HepG2 (cell line): ENCODE measurements at regions not wholly inside any gene's neighbourhood (a gene's known extent, or its start where the extent isn't known, plus 50 kb on each side); places are given as distances from the start of the nearest gene placed in this dataset.

Experiments used
- CTCF ChIP-seq: sonication (generic); formaldehyde crosslinking; IDR thresholded peaks from 2 replicates; pipeline ENCODE4 v1.5.0; 2020; ENCODE audit warnings: mild to moderate bottlenecking, missing genetic modification reagents, moderate library complexity
- HMGXB4 ChIP-seq, 2 experiments: sonication (generic) in 1 of 2; formaldehyde crosslinking in 1 of 2; IDR thresholded peaks; 2 replicates each; pipeline versions ENCODE4 v1.4.0 to v1.6.1; 2018 to 2020; ENCODE audit warnings: missing genetic modification reagents in 2 of 2, borderline replicate concordance in 1 of 2, low read depth in 1 of 2, mild to moderate bottlenecking in 1 of 2, missing biosample characterization in 1 of 2
- JUND ChIP-seq: sonication (generic); formaldehyde crosslinking; IDR thresholded peaks from 2 replicates; pipeline ENCODE4 v1.8.0; 2022; ENCODE audit warnings: mild to moderate bottlenecking, missing genetic modification reagents
- SAP130 ChIP-seq: IDR thresholded peaks from 2 replicates; pipeline ENCODE4 v1.6.1; 2016; ENCODE audit warnings: low read depth
- STAT6 ChIP-seq: sonication (generic); formaldehyde crosslinking; IDR thresholded peaks from 2 replicates; pipeline ENCODE4 v1.4.0; 2020; ENCODE audit warnings: missing genetic modification reagents, mild to moderate bottlenecking, borderline replicate concordance
- TCF7 ChIP-seq: sonication (generic); IDR thresholded peaks from 2 replicates; pipeline ENCODE4 v1.6.1; 2016; ENCODE audit warnings: antibody characterized with exemption, low read depth
- TFDP1 ChIP-seq: IDR thresholded peaks from 2 replicates; pipeline ENCODE4 v1.6.1; 2016; ENCODE audit warnings: missing compliant biosample characterization, missing genetic modification reagents, borderline replicate concordance
- ZNF34 ChIP-seq: sonication (generic); formaldehyde crosslinking; IDR thresholded peaks from 2 replicates; pipeline ENCODE4 v1.4.0; 2020; ENCODE audit warnings: mild to moderate bottlenecking, missing genetic modification reagents, borderline replicate concordance
- ZNF800 ChIP-seq: sonication (generic); formaldehyde crosslinking; IDR thresholded peaks from 2 replicates; pipeline ENCODE4 v1.4.0; 2020; ENCODE audit warnings: missing genetic modification reagents

- TF ChIP-seq ZNF34 (CRISPR knock-in tag), result no peak
- TF ChIP-seq ZNF800 (CRISPR knock-in tag), result no peak
- TF ChIP-seq TCF7, result no peak
- no peak for TF ChIP-seq TFDP1
- TF ChIP-seq HMGXB4 (CRISPR knock-in tag; IDR thresholded peaks at IDR 0.05; ENCODE audit: borderline replicate concordance in 1 of 2, low read depth in 1 of 2), result no peak
- TF ChIP-seq CTCF, result no peak
- no peak for TF ChIP-seq JUND (CRISPR knock-in tag)
- TF ChIP-seq SAP130 (CRISPR knock-in tag), result no peak
- TF ChIP-seq STAT6 (CRISPR knock-in tag), result no peak
These were observed 1015.8 kb downstream of the SORCS3 start for GRCh38 chr10:105656856-105657255.
